ENCODE measurements at regions not wholly inside any gene's neighbourhood (a gene's known extent, or its start where the extent isn't known, plus 50 kb on each side); places are given as distances from the start of the nearest gene placed in this dataset.

DNA sequence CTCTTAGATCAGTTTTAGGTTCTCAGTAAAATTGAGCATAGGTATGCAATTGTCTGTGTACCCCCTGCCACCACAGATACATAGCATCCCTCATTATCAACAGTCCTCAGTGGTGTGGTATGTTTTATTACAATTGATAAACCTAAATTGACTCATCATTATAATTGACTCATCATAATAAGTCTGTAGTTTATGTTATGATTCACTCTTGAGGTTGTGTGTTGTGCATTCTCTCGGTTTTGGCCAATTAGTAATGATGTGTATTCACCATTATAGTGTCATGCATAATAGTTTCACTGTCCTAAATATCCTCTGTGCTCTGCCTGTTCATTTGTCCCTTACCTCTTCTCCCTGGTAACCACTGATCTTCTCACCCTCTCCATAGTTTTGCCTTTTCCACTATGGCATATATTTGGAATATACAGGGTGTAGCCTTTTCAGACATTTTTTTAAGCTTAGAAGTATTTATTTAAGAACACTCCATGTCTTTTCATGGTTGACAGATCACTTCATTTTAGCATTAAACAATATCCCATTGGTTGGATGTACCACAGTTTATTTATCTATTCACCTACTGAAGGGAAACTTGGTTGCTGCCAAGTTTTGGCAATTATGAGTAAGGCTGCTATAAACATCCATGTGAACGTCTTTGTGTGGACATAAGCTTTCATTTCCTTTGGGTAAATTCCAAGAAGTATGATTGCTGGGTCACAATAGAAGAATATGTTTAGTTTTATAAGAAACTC, 1620.6 kb upstream of the MIR17HG start:
- TF ChIP-seq, protein P1, sequence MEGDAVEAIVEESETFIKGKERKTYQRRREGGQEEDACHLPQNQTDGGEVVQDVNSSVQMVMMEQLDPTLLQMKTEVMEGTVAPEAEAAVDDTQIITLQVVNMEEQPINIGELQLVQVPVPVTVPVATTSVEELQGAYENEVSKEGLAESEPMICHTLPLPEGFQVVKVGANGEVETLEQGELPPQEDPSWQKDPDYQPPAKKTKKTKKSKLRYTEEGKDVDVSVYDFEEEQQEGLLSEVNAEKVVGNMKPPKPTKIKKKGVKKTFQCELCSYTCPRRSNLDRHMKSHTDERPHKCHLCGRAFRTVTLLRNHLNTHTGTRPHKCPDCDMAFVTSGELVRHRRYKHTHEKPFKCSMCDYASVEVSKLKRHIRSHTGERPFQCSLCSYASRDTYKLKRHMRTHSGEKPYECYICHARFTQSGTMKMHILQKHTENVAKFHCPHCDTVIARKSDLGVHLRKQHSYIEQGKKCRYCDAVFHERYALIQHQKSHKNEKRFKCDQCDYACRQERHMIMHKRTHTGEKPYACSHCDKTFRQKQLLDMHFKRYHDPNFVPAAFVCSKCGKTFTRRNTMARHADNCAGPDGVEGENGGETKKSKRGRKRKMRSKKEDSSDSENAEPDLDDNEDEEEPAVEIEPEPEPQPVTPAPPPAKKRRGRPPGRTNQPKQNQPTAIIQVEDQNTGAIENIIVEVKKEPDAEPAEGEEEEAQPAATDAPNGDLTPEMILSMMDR (IDR thresholded peaks at IDR 0.05) = no peak
- ATAC-seq = no peak
- H3K9me3 ChIP-seq = no peaks in the 10 kb centered on the region
- no peaks in the 10 kb centered on the region for H3K27me3 ChIP-seq
- no peak for DNase-seq
- H3K27ac ChIP-seq = no peak overlapping the region
- FAIRE-seq = no peak
- 33 to 38% methylated on average over 2 of the region's 2 CpGs for WGBS, 2 donors
- no peaks in the 10 kb centered on the region for H3K4me1 ChIP-seq
- H3K4me3 ChIP-seq = no peak overlapping the region
- intact Hi-C loops (cut with DNase I) = no loop called here
- no peaks in the 10 kb centered on the region for H3K36me3 ChIP-seq

DNA sequence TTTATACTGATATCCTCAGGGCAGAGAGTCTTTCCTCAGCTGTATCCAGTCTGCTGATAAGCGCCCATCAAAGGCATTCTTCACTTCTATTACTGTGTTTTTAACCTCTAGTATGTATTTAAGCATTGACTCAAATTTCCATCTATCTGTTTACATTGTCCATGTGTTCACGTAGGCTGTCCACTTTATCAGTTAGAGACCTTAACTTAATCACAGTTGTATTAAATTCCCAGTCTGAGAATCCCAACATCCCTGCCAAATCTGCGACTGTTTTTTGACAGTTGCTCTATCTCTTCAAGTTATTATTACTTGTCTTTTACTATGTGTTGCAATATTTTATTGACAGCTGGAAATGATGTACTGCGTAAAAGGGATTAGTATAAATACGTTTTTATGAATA, 1613.7 kb upstream of the MIR17HG start:
- DNase-seq (no peak), FAIRE-seq (no peak)

DNA sequence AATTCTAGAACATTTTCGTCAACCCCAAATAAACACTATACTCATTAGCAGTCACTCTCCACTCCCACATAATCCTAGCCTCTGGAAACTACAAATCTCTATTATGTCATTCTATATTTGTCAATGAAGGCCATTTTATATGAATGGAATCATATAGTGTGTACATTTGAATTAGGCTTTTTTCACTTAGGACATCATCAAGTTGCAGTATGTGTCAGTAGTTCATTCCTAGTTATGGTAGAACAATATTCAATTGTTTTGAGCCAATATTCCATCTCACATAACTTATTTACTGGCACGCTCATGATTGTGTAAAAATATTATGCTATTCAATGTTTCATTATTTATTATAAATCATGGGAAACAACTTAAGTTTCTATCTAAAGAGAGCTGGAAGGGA, 1610.4 kb upstream of the MIR17HG start:
- DNase-seq = no peak
- Histone ChIP-seq H3K27me3 (peaks cover 0 to 19% (median 0%) of the 10 kb centered on the region in 4 donors), H3K4me1 (no peaks in the 10 kb centered on the region), H3K9me3 (no peaks in the 10 kb centered on the region), H3K36me3 (no peaks in the 10 kb centered on the region), H3K4me3 (no peak overlapping the region), H3K27ac (no peak overlapping the region)
- ATAC-seq = no peak
- intact Hi-C loops (cut with DNase I) = no loop called here
- TF ChIP-seq, protein P1 (IDR thresholded peaks at IDR 0.05) = no peak
- WGBS, 2 donors = 66 to 76% methylated on average over 2 of the region's 2 CpGs
- no peak for FAIRE-seq

More for the DNA sequence above, 1613.7 kb upstream of the MIR17HG start:
- no peaks in the 10 kb centered on the region for H3K9me3 ChIP-seq
- ATAC-seq = no peak
- H3K36me3 ChIP-seq = no peaks in the 10 kb centered on the region
- H3K4me3 ChIP-seq = no peak overlapping the region
- TF ChIP-seq, protein P1 (IDR thresholded peaks at IDR 0.05) = no peak
- 38 to 45% methylated on average over 5 of the region's 5 CpGs for WGBS, 2 donors
- H3K27ac ChIP-seq = no peak overlapping the region
- intact Hi-C loops (cut with DNase I) = no loop called here
- no peaks in the 10 kb centered on the region for H3K4me1 ChIP-seq
- peaks cover 0 to 16% (median 0%) of the 10 kb centered on the region in 4 donors for H3K27me3 ChIP-seq

- no peak for DNase-seq
- H3K9me3 ChIP-seq = no peaks in the 10 kb centered on the region
- peaks cover 0 to 19% (median 0%) of the 10 kb centered on the region in 4 donors for H3K27me3 ChIP-seq
- FAIRE-seq = no peak
- no peak overlapping the region for H3K27ac ChIP-seq
- ATAC-seq = no peak
- intact Hi-C loops (cut with DNase I) = no loop called here
- WGBS, 2 donors = 32 to 38% methylated on average over 3 of the region's 3 CpGs
- TF ChIP-seq, protein P1 (IDR thresholded peaks at IDR 0.05) = no peak
- no peak overlapping the region for H3K4me3 ChIP-seq
- H3K36me3 ChIP-seq = no peaks in the 10 kb centered on the region
- no peaks in the 10 kb centered on the region for H3K4me1 ChIP-seq
These were observed 1609.4 kb upstream of the MIR17HG start for GRCh38 chr13:89738072-89738471.

DNA sequence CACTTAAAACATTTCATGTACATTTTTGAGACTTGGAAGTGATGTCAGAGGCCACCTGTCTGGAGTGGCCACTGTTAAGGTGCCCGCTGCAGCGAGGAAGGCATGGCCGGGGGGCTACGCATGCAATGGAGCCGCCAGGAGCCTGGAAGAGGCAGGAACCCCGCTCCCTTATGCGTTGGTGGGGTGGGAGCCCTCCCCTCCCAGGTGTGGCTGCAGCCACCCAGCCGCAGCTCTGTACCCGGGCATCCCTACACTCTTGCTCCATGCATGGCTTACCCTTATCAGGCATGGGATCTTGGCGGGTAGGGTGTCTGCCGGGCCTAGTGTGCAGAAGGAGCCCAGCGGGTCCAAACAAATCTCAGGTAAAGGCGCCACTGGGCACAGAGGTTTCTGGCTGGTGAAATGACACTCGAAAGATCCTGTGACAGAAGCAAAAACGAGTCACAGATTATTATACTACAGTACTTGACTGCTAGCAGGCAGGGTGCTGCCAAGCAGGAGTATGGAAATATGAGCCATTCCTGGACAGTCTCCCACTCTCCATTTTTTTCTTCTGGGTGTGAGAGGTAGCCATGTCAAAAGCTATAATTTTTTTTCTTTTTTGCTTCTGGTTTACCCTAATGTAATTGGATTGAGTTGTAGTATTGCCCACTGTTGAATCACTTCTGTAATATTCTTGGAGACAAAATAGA, 1606.3 kb upstream of the MIR17HG start:
- DNase-seq = peak in 1 of 6 donors; percentile 36

More for the DNA sequence above, 1606.3 kb upstream of the MIR17HG start:
- peaks cover 0 to 3% (median 0%) of the 10 kb centered on the region in 4 donors for H3K27me3 ChIP-seq
- WGBS, 2 donors = 73 to 80% methylated on average over 15 of the region's 15 CpGs
- TF ChIP-seq, protein P1 (IDR thresholded peaks at IDR 0.05) = no peak
- ATAC-seq = no peak
- intact Hi-C loops (cut with DNase I) = no loop called here
- FAIRE-seq = no peak
- H3K27ac ChIP-seq = no peak overlapping the region
- no peaks in the 10 kb centered on the region for H3K36me3 ChIP-seq
- H3K4me1 ChIP-seq = no peaks in the 10 kb centered on the region
- H3K9me3 ChIP-seq = no peaks in the 10 kb centered on the region
- H3K4me3 ChIP-seq = no peak overlapping the region
